Mammary epithelial cell (primary cell): ENCODE measurements at regions not wholly inside any gene's neighbourhood (a gene's known extent, or its start where the extent isn't known, plus 50 kb on each side); places are given as distances from the start of the nearest gene placed in this dataset.

Source experiments
- EZH2 ChIP-seq: IDR thresholded peaks from 2 replicates; pipeline ENCODE4 v1.6.1; 2012; ENCODE audit warnings: low read length, inconsistent platforms, borderline replicate concordance
- TF ChIP-seq, protein P1 (sequence below), 2 donors: IDR thresholded peaks in 1 of 2; conservative IDR thresholded peaks in 1 of 2; 2 replicates each; pipeline ENCODE4 v1.5.1; 2011 to 2012; ENCODE audit warnings: inconsistent platforms in 2 of 2, low read length in 2 of 2, mild to moderate bottlenecking in 2 of 2, control low read depth in 1 of 2, low read depth in 1 of 2; ENCODE audit not compliant: insufficient read depth in 1 of 2; ENCODE audit errors: extremely low read depth in 1 of 2

GRCh38 chr13:80097561-80097960 lies 243.4 kb downstream of the SPRY2 start:
- TF ChIP-seq, protein P1, sequence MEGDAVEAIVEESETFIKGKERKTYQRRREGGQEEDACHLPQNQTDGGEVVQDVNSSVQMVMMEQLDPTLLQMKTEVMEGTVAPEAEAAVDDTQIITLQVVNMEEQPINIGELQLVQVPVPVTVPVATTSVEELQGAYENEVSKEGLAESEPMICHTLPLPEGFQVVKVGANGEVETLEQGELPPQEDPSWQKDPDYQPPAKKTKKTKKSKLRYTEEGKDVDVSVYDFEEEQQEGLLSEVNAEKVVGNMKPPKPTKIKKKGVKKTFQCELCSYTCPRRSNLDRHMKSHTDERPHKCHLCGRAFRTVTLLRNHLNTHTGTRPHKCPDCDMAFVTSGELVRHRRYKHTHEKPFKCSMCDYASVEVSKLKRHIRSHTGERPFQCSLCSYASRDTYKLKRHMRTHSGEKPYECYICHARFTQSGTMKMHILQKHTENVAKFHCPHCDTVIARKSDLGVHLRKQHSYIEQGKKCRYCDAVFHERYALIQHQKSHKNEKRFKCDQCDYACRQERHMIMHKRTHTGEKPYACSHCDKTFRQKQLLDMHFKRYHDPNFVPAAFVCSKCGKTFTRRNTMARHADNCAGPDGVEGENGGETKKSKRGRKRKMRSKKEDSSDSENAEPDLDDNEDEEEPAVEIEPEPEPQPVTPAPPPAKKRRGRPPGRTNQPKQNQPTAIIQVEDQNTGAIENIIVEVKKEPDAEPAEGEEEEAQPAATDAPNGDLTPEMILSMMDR (conservative IDR thresholded peaks at IDR 0.05 in 1 of 2, IDR thresholded peaks at IDR 0.05 in 1 of 2; ENCODE audit: extremely low read depth in 1 of 2, insufficient read depth in 1 of 2, low read depth in 1 of 2, low read length in 2 of 2), result no peak
- no peak for TF ChIP-seq EZH2
